ENCODE measurements at regions not wholly inside any gene's neighbourhood (a gene's known extent, or its start where the extent isn't known, plus 50 kb on each side); places are given as distances from the start of the nearest gene placed in this dataset.

DNA sequence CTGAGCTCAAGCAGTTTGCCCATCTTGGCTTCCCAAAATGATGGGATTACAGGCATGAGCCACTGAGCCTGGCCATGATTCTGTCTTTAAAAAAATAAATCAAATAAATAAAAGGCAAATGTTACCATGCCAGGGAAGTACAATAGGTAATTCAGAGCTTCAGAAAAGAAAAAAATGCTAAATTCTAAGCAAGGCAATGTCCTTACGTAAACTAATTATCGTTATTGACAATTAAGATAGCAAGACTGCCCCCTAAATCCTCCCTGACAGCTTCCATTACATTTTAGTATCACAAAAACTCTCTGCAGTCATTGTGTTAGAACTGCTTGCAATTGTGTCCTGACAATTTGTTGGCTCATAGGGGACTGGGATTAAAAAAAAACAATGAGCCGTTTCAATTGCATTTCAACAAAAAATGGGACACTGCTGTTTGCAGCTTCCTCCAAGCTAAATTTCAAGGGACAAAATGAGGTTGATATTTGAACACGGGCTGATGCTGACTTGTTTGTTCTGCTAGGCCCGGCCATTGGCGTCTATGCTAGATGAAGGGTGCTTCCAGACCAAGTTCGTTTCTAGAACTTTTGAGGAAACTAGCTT lies 88.9 kb downstream of the MOGAT1 start:
- Histone ChIP-seq H2BK5ac (ENCODE audit: insufficient read length, low read length) (no peak overlapping the region), H3T11ph (ENCODE audit: low read length) (no peak overlapping the region), H3K56ac (ENCODE audit: insufficient read length, low read depth, low read length) (no peak overlapping the region), H2BK15ac (ENCODE audit: low read depth, low read length) (no peak overlapping the region), H2AK5ac (ENCODE audit: insufficient read length, low read length) (no peak overlapping the region), H3K14ac (ENCODE audit: insufficient read depth, low read length) (no peak overlapping the region), H4K5ac (ENCODE audit: insufficient read length, low read depth, low read length) (no peak overlapping the region), H3K23ac (ENCODE audit: insufficient read length, low read depth, low read length) (no peak overlapping the region), H3K79me2 (ENCODE audit: insufficient read depth, low read length) (no peaks in the 10 kb centered on the region), H3K27ac (ENCODE audit: insufficient read length, low read depth, low read length) (no peak overlapping the region), H3K4ac (ENCODE audit: low read depth, low read length) (no peak overlapping the region), H2BK120ac (ENCODE audit: low read depth, low read length, poor library complexity, severe bottlenecking) (no peak overlapping the region), H3K9me3 (ENCODE audit: control insufficient read depth, low read depth, low read length) (no peaks in the 10 kb centered on the region), H4K91ac (ENCODE audit: insufficient read length, low read depth, low read length) (no peak overlapping the region), H3K79me1 (ENCODE audit: insufficient read depth, low read depth, low read length, poor library complexity, severe bottlenecking) (no peaks in the 10 kb centered on the region), H4K8ac (replicated peaks; ENCODE audit: insufficient read length, low read depth, low read length) (no peak overlapping the region), H2BK12ac (ENCODE audit: insufficient read length, low read depth, low read length) (no peak overlapping the region), H4K20me1 (ENCODE audit: control insufficient read depth, insufficient read depth, insufficient read length) (no peaks in the 10 kb centered on the region), H3K9ac (ENCODE audit: extremely low read depth, insufficient read length, low read length) (no peak overlapping the region), H2BK20ac (ENCODE audit: low read depth, low read length, poor library complexity, severe bottlenecking) (no peak overlapping the region), H2AFZ (ENCODE audit: low read length) (no peak overlapping the region), H3K4me1 (ENCODE audit: insufficient read depth, low read length) (no peaks in the 10 kb centered on the region), H3K4me2 (ENCODE audit: insufficient read depth, insufficient read length, low read length) (no peak overlapping the region), H3K18ac (ENCODE audit: insufficient read length, low read depth, low read length) (no peak overlapping the region), H3K27me3 (ENCODE audit: insufficient read depth, low read length) (no peaks in the 10 kb centered on the region), H3K23me2 (ENCODE audit: insufficient read length, low read depth, low read length, poor library complexity, severe bottlenecking) (no peaks in the 10 kb centered on the region)
- Mint-ChIP-seq H3K9me3 (no peaks in the 10 kb centered on the region; a peak in 2 of 5 replicates), H3K4me3 (no peak overlapping the region), H3K27me3 (ENCODE audit: low read depth) (peaks cover 6% of the 10 kb centered on the region), H3K4me1 (peaks cover 9 to 19% of the 10 kb centered on the region in 2 experiments; a peak in 3 of 4 replicates), H3K36me3 (ENCODE audit: insufficient read depth in 1 of 3, low read depth in 3 of 3) (0 out of 7 replicates have a peak, but pooled peaks cover 0 to 1% (median 0%) of the 10 kb centered on the region in 3 experiments), H3K27ac (no peak overlapping the region)
- TF ChIP-seq, protein P1, sequence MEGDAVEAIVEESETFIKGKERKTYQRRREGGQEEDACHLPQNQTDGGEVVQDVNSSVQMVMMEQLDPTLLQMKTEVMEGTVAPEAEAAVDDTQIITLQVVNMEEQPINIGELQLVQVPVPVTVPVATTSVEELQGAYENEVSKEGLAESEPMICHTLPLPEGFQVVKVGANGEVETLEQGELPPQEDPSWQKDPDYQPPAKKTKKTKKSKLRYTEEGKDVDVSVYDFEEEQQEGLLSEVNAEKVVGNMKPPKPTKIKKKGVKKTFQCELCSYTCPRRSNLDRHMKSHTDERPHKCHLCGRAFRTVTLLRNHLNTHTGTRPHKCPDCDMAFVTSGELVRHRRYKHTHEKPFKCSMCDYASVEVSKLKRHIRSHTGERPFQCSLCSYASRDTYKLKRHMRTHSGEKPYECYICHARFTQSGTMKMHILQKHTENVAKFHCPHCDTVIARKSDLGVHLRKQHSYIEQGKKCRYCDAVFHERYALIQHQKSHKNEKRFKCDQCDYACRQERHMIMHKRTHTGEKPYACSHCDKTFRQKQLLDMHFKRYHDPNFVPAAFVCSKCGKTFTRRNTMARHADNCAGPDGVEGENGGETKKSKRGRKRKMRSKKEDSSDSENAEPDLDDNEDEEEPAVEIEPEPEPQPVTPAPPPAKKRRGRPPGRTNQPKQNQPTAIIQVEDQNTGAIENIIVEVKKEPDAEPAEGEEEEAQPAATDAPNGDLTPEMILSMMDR (conservative IDR thresholded peaks at IDR 0.05): no peak
- no CpG with 5 or more reads among the region's 7 CpGs for WGBS (ENCODE audit: extremely low coverage, insufficient read length, low lambda C conversion rate)
- no peak for DNase-seq

Data from H9 (cell line).